Stimulated activated naive CD4-positive, alpha-beta T cell treated with Interleukin-2 at 50 U/mL for 16 hours (primary cell): ENCODE measurements at regions not wholly inside any gene's neighbourhood (a gene's known extent, or its start where the extent isn't known, plus 50 kb on each side); places are given as distances from the start of the nearest gene placed in this dataset.
"Not testable (repeated sequence)": the region's sequence is repeated elsewhere in the genome, so short reads cannot be mapped to it uniquely, and the experiment has no call there.

Experiments used
- DNase-seq: peaks from one replicate; lab custom pipeline; 2025; lab: John Stamatoyannopoulos, UW

GRCh38 chr11:13169709-13170108 is 107.9 kb upstream of the BMAL1 start:
- no peak for DNase-seq

GRCh38 chr11:13174090-13174489 is 103.5 kb upstream of the BMAL1 start:
- DNase-seq = no peak

- DNase-seq = no peak
These were observed 94.3 kb upstream of the BMAL1 start for GRCh38 chr11:13183094-13183825.

- DNase-seq = no peak
These were observed 93.8 kb upstream of the BMAL1 start for GRCh38 chr11:13183826-13184196.

GRCh38 chr11:13184295-13184794 is 93.2 kb upstream of the BMAL1 start:
- DNase-seq = no peak

GRCh38 chr11:13188179-13188578 is 89.4 kb upstream of the BMAL1 start:
- no peak for DNase-seq

- no peak for DNase-seq
These were observed 87.8 kb upstream of the BMAL1 start for GRCh38 chr11:13189561-13190426.

GRCh38 chr11:13193613-13194012 is 84.0 kb upstream of the BMAL1 start:
- no peak for DNase-seq

GRCh38 chr11:13197374-13197773 is 80.2 kb upstream of the BMAL1 start:
- not testable (repeated sequence) for DNase-seq

GRCh38 chr11:13205486-13205885 is 72.1 kb upstream of the BMAL1 start:
- DNase-seq = no peak

- no peak for DNase-seq
These were observed 71.4 kb upstream of the BMAL1 start for GRCh38 chr11:13206086-13206640.

GRCh38 chr11:13207270-13207664 is 70.3 kb upstream of the BMAL1 start:
- DNase-seq = no peak

- peak; percentile 22 for DNase-seq
These were observed 69.7 kb upstream of the BMAL1 start for GRCh38 chr11:13207665-13208594.

GRCh38 chr11:13208921-13209320 is 68.7 kb upstream of the BMAL1 start:
- no peak for DNase-seq

GRCh38 chr11:13209379-13209778 is 68.2 kb upstream of the BMAL1 start:
- DNase-seq = no peak

GRCh38 chr11:13210424-13210823 is 67.2 kb upstream of the BMAL1 start:
- no peak for DNase-seq

- DNase-seq = no peak
These were observed 63.3 kb upstream of the BMAL1 start for GRCh38 chr11:13214276-13214675.

GRCh38 chr11:13215149-13215548 is 62.4 kb upstream of the BMAL1 start:
- DNase-seq = no peak

- DNase-seq = peak; percentile 14
These were observed 61.4 kb upstream of the BMAL1 start for GRCh38 chr11:13216019-13216710.

GRCh38 chr11:13216711-13217075 is 60.9 kb upstream of the BMAL1 start:
- no peak for DNase-seq

- DNase-seq = not testable (repeated sequence)
These were observed 58.9 kb upstream of the BMAL1 start for GRCh38 chr11:13218685-13219084.
